H9 (cell line): ENCODE measurements at regions not wholly inside any gene's neighbourhood (a gene's known extent, or its start where the extent isn't known, plus 50 kb on each side); places are given as distances from the start of the nearest gene placed in this dataset.

Experiments used
- DNase-seq: peaks from one replicate; pipeline ENCODE4 v3.0.0-alpha.2; 2017
- H2AFZ ChIP-seq: one replicate; pipeline ENCODE4 v1.6.1; 2013; ENCODE audit warnings: mild to moderate bottlenecking, low read length, control low read depth, moderate library complexity
- H2AK5ac ChIP-seq: 2 replicates; pipeline ENCODE4 v1.6.1; 2013; ENCODE audit warnings: low read length, control low read depth, mixed read lengths; ENCODE audit not compliant: insufficient read length
- H2BK120ac ChIP-seq: one replicate; pipeline ENCODE4 v1.6.1; 2013; ENCODE audit warnings: low read depth, mild to moderate bottlenecking, low read length, control low read depth, inconsistent platforms; ENCODE audit not compliant: poor library complexity, severe bottlenecking
- H2BK12ac ChIP-seq: 2 replicates; pipeline ENCODE4 v1.6.1; 2013; ENCODE audit warnings: low read length, control low read depth, mixed read lengths, low read depth; ENCODE audit not compliant: insufficient read length
- H2BK15ac ChIP-seq: 2 replicates; pipeline ENCODE4 v1.6.1; 2013; ENCODE audit warnings: low read depth, low read length, control low read depth
- H2BK20ac ChIP-seq: one replicate; pipeline ENCODE4 v1.6.1; 2013; ENCODE audit warnings: low read depth, mild to moderate bottlenecking, low read length, control low read depth, inconsistent platforms; ENCODE audit not compliant: poor library complexity, severe bottlenecking
- H2BK5ac ChIP-seq: 2 replicates; pipeline ENCODE4 v1.6.1; 2013; ENCODE audit warnings: low read length, control low read depth, mixed read lengths; ENCODE audit not compliant: insufficient read length
- H3K14ac ChIP-seq: 2 replicates; pipeline ENCODE4 v1.6.1; 2013; ENCODE audit warnings: low read length, control low read depth; ENCODE audit not compliant: insufficient read depth
- H3K18ac ChIP-seq: 2 replicates; pipeline ENCODE4 v1.6.1; 2013; ENCODE audit warnings: low read depth, mild to moderate bottlenecking, mixed read lengths, low read length, control low read depth; ENCODE audit not compliant: insufficient read length
- H3K23ac ChIP-seq: 2 replicates; pipeline ENCODE4 v1.6.1; 2013; ENCODE audit warnings: low read length, control low read depth, mixed read lengths, low read depth; ENCODE audit not compliant: insufficient read length
- H3K23me2 ChIP-seq: 2 replicates; pipeline ENCODE4 v1.6.1; 2013; ENCODE audit warnings: low read depth, mild to moderate bottlenecking, mixed read lengths, low read length, control low read depth; ENCODE audit not compliant: insufficient read length, poor library complexity, severe bottlenecking
- H3K27ac ChIP-seq: 2 replicates; pipeline ENCODE4 v1.5.1; 2013; ENCODE audit warnings: low read length, control low read depth, mixed read lengths, low read depth; ENCODE audit not compliant: insufficient read length
- H3K27me3 ChIP-seq: 2 replicates; pipeline ENCODE4 v1.6.1; 2013; ENCODE audit warnings: low read length, control low read depth, inconsistent platforms; ENCODE audit not compliant: insufficient read depth
- H3K4ac ChIP-seq: 2 replicates; pipeline ENCODE4 v1.6.1; 2013; ENCODE audit warnings: low read depth, mild to moderate bottlenecking, control low read depth, inconsistent platforms, low read length, moderate library complexity
- H3K4me1 ChIP-seq: 2 replicates; pipeline ENCODE4 v1.6.1; 2013; ENCODE audit warnings: low read length, control low read depth, inconsistent platforms; ENCODE audit not compliant: insufficient read depth
- H3K4me2 ChIP-seq: 2 replicates; pipeline ENCODE4 v1.6.1; 2013; ENCODE audit warnings: low read length, control low read depth, mixed read lengths; ENCODE audit not compliant: insufficient read length, insufficient read depth
- H3K56ac ChIP-seq: 2 replicates; pipeline ENCODE4 v1.6.1; 2013; ENCODE audit warnings: low read depth, mild to moderate bottlenecking, mixed read lengths, low read length, control low read depth; ENCODE audit not compliant: insufficient read length
- H3K79me1 ChIP-seq: 2 replicates; pipeline ENCODE4 v1.6.1; 2013; ENCODE audit warnings: low read depth, mild to moderate bottlenecking, moderate library complexity, low read length, control low read depth, inconsistent platforms; ENCODE audit not compliant: insufficient read depth, poor library complexity, severe bottlenecking
- H3K79me2 ChIP-seq: 2 replicates; pipeline ENCODE4 v1.6.1; 2013; ENCODE audit warnings: low read length, control low read depth, inconsistent platforms; ENCODE audit not compliant: insufficient read depth
- H3K9ac ChIP-seq: 2 replicates; pipeline ENCODE4 v1.6.1; 2013; ENCODE audit warnings: low read length, control low read depth, mixed read lengths; ENCODE audit not compliant: insufficient read length; ENCODE audit errors: extremely low read depth
- H3K9me3 ChIP-seq: one replicate; pipeline ENCODE4 v1.6.1; 2013; ENCODE audit warnings: low read depth, low read length, inconsistent platforms; ENCODE audit not compliant: control insufficient read depth
- H3T11ph ChIP-seq: one replicate; pipeline ENCODE4 v1.6.1; 2013; ENCODE audit warnings: mild to moderate bottlenecking, low read length, control low read depth, inconsistent platforms
- H4K20me1 ChIP-seq: one replicate; pipeline ENCODE4 v1.6.1; 2013; ENCODE audit not compliant: control insufficient read depth, insufficient read length, insufficient read depth
- H4K5ac ChIP-seq: 2 replicates; pipeline ENCODE4 v1.6.1; 2013; ENCODE audit warnings: low read depth, mild to moderate bottlenecking, mixed read lengths, low read length, control low read depth; ENCODE audit not compliant: insufficient read length
- H4K8ac ChIP-seq: replicated peaks from 2 replicates; pipeline ENCODE4 v1.6.1; 2013; ENCODE audit warnings: low read length, control low read depth, mixed read lengths, low read depth; ENCODE audit not compliant: insufficient read length
- H4K91ac ChIP-seq: 2 replicates; pipeline ENCODE4 v1.6.1; 2013; ENCODE audit warnings: low read depth, mild to moderate bottlenecking, moderate library complexity, mixed read lengths, low read length, control low read depth; ENCODE audit not compliant: insufficient read length
- H3K27ac Mint-ChIP-seq, 3 experiments: 2 replicates in 2 of 3; 3 replicates in 1 of 3; pipeline ENCODE4 v1.8.0; 2020 to 2021; ENCODE audit warnings: mixed read lengths in 3 of 3, mild to moderate bottlenecking in 1 of 3, moderate library complexity in 1 of 3
- H3K27me3 Mint-ChIP-seq: 2 replicates; pipeline ENCODE4 v1.8.0; 2021; ENCODE audit warnings: low read depth, mild to moderate bottlenecking, moderate library complexity, mixed read lengths
- H3K36me3 Mint-ChIP-seq, 3 experiments: 2 replicates in 2 of 3; 3 replicates in 1 of 3; pipeline ENCODE4 v1.8.0; 2020 to 2021; ENCODE audit warnings: low read depth in 3 of 3, mixed read lengths in 3 of 3; ENCODE audit not compliant: insufficient read depth in 1 of 3
- H3K4me1 Mint-ChIP-seq, 2 experiments: 2 replicates each; pipeline ENCODE4 v1.8.0; 2020; ENCODE audit warnings: mixed read lengths in 2 of 2
- H3K4me3 Mint-ChIP-seq, 2 experiments: 2 replicates in 1 of 2; 3 replicates in 1 of 2; pipeline ENCODE4 v1.8.0; 2020 to 2021; ENCODE audit warnings: mild to moderate bottlenecking in 2 of 2, mixed read lengths in 2 of 2, moderate library complexity in 1 of 2
- H3K9me3 Mint-ChIP-seq, 2 experiments: 2 replicates in 1 of 2; 3 replicates in 1 of 2; pipeline ENCODE4 v1.8.0; 2020; ENCODE audit warnings: mild to moderate bottlenecking in 2 of 2, mixed read lengths in 2 of 2, moderate library complexity in 1 of 2
- CTCF ChIP-seq: fragments of 200-600 bp; sonication (generic); conservative IDR thresholded peaks from 3 replicates; pipeline ENCODE4 v1.8.0; 2021; ENCODE audit warnings: antibody characterized with exemption, mild to moderate bottlenecking
- WGBS: extraction: QIAGEN DNeasy Blood & Tissue Kit; methylation state at CpG from one replicate; pipeline ENCODE4 v1.1.7; 2013; ENCODE audit warnings: missing lambda C conversion rate, low lambda C conversion rate, mixed read lengths; ENCODE audit not compliant: insufficient read length; ENCODE audit errors: extremely low coverage; 5-methylcytosine and 5-hydroxymethylcytosine counted together

- Histone ChIP-seq H3K27ac (no peak overlapping the region), H3K4ac (no peak overlapping the region), H3K9ac (no peak overlapping the region), H2AFZ (no peak overlapping the region), H2BK5ac (no peak overlapping the region), H3K18ac (no peak overlapping the region), H3K9me3 (no peaks in the 10 kb centered on the region), H3K4me1 (no peaks in the 10 kb centered on the region; the same call in 1 of the 2 replicates), H4K8ac (no peak overlapping the region), H3K56ac (no peak overlapping the region), H3T11ph (no peak overlapping the region), H3K27me3 (no peaks in the 10 kb centered on the region), H2BK120ac (no peak overlapping the region), H2BK12ac (no peak overlapping the region), H3K23ac (no peak overlapping the region), H2AK5ac (no peak overlapping the region), H3K23me2 (no peaks in the 10 kb centered on the region), H3K4me2 (no peak overlapping the region), H3K14ac (no peak overlapping the region; the same call in 1 of the 2 replicates), H4K20me1 (no peaks in the 10 kb centered on the region), H3K79me2 (no peaks in the 10 kb centered on the region), H2BK15ac (no peak overlapping the region), H4K91ac (no peak overlapping the region), H4K5ac (no peak overlapping the region), H2BK20ac (no peak overlapping the region), H3K79me1 (no peaks in the 10 kb centered on the region)
- Mint-ChIP-seq H3K27ac (no peak overlapping the region; a peak in 1 of 7 replicates), H3K4me1 (peaks cover 52 to 57% of the 10 kb centered on the region in 2 experiments), H3K27me3 (peaks cover 17% of the 10 kb centered on the region), H3K9me3 (no peaks in the 10 kb centered on the region; a peak in 1 of 5 replicates), H3K4me3 (no peak overlapping the region), H3K36me3 (no peaks in the 10 kb centered on the region)
- no peak for DNase-seq
- no peak for TF ChIP-seq CTCF
- WGBS = no CpG with 5 or more reads among the region's 8 CpGs
These were observed 203.2 kb downstream of the RHOU start for GRCh38 chr1:228938537-228938901.
